IMR-90 (cell line): ENCODE measurements at regions not wholly inside any gene's neighbourhood (a gene's known extent, or its start where the extent isn't known, plus 50 kb on each side); places are given as distances from the start of the nearest gene placed in this dataset.
"Not testable (repeated sequence)": the region's sequence is repeated elsewhere in the genome, so short reads cannot be mapped to it uniquely, and the experiment has no call there.

ENCODE experiments used
- ATAC-seq: fragments of 200-7000 bp; cut with Tn5 transposase; 2 replicates; pipeline ENCODE4 v1.9.1; 2020; ENCODE audit warnings: low read depth, mild to moderate bottlenecking, moderate library complexity
- BruUV-seq: library from RNA; stranded (reverse); fragments of 400-500 nt; replicated peaks from 2 replicates; lab custom pipeline; 2021; lab: Mats Ljungman, UMichigan
- CTCF ChIA-PET: fragments of 300-600 bp; formaldehyde crosslinking; extraction: SDS; loops from one replicate; lab custom pipeline; 2021; ENCODE audit warnings: antibody characterized with exemption; lab: Yijun Ruan, JAX
- POLR2A ChIA-PET: fragments of 300-600 bp; sonication (Branson Sonifier 250); formaldehyde crosslinking; loops from one replicate; lab custom pipeline; 2022; ENCODE audit warnings: antibody characterized with exemption; ENCODE audit not compliant: unreplicated experiment; lab: Charles Lee
- DNase-seq: peaks from one replicate; pipeline ENCODE4 v3.0.0; 2013
- H2AFZ ChIP-seq: replicated peaks from 2 replicates; pipeline ENCODE3; 2013; ENCODE audit warnings: low read length, mild to moderate bottlenecking; ENCODE audit not compliant: poor library complexity
- H2AK5ac ChIP-seq: 2 replicates; pipeline ENCODE4 v1.6.1; 2013; ENCODE audit warnings: low read depth, low read length, inconsistent platforms
- H2AK9ac ChIP-seq: replicated peaks from 2 replicates; pipeline ENCODE3; 2013; ENCODE audit warnings: mild to moderate bottlenecking, low read depth, low read length, moderate library complexity; ENCODE audit not compliant: poor library complexity
- H2BK120ac ChIP-seq: 2 replicates; pipeline ENCODE4 v1.6.1; 2013; ENCODE audit warnings: low read depth, low read length, inconsistent platforms
- H2BK15ac ChIP-seq: 3 replicates; pipeline ENCODE4 v1.6.1; 2013; ENCODE audit warnings: low read depth, low read length, inconsistent platforms
- H2BK20ac ChIP-seq: 2 replicates; pipeline ENCODE4 v1.6.1; 2013; ENCODE audit warnings: low read depth, mild to moderate bottlenecking, inconsistent platforms, low read length, moderate library complexity
- H2BK5ac ChIP-seq: 2 replicates; pipeline ENCODE4 v1.6.1; 2013; ENCODE audit warnings: mild to moderate bottlenecking, low read depth, low read length, inconsistent platforms; ENCODE audit not compliant: poor library complexity, severe bottlenecking
- H3K14ac ChIP-seq: replicated peaks from 2 replicates; pipeline ENCODE4 v1.6.1; 2013; ENCODE audit warnings: low read depth, low read length, inconsistent platforms
- H3K18ac ChIP-seq: 2 replicates; pipeline ENCODE4 v1.6.1; 2013; ENCODE audit warnings: low read depth, low read length, control low read depth
- H3K23ac ChIP-seq: 2 replicates; pipeline ENCODE4 v1.6.1; 2013; ENCODE audit warnings: low read depth, low read length, inconsistent platforms
- H3K27ac ChIP-seq: 2 replicates; pipeline ENCODE4 v1.5.1; 2013; ENCODE audit warnings: mild to moderate bottlenecking, control low read depth, low read length; ENCODE audit not compliant: insufficient read depth
- H3K27me3 ChIP-seq: 2 replicates; pipeline ENCODE4 v1.6.1; 2013; ENCODE audit warnings: low read length; ENCODE audit not compliant: control insufficient read depth, insufficient read depth
- H3K36me3 ChIP-seq: 2 replicates; pipeline ENCODE4 v1.6.1; 2013; ENCODE audit warnings: low read length, mixed read lengths; ENCODE audit not compliant: control insufficient read depth, insufficient read depth
- H3K4ac ChIP-seq: 2 replicates; pipeline ENCODE4 v1.6.1; 2013; ENCODE audit warnings: low read depth, low read length, inconsistent platforms
- H3K4me1 ChIP-seq: 2 replicates; pipeline ENCODE4 v1.6.1; 2013; ENCODE audit warnings: low read length, mixed read lengths; ENCODE audit not compliant: control insufficient read depth, insufficient read depth
- H3K4me2 ChIP-seq: 2 replicates; pipeline ENCODE4 v1.6.1; 2013; ENCODE audit warnings: low read depth, mild to moderate bottlenecking, control low read depth, low read length, moderate library complexity
- H3K4me3 ChIP-seq: 2 replicates; pipeline ENCODE4 v1.5.1; 2013; ENCODE audit warnings: low read depth, mild to moderate bottlenecking, control low read depth, low read length, moderate library complexity; ENCODE audit not compliant: insufficient read depth
- H3K56ac ChIP-seq: 2 replicates; pipeline ENCODE4 v1.6.1; 2013; ENCODE audit warnings: low read length, inconsistent platforms; ENCODE audit not compliant: insufficient read depth; ENCODE audit errors: extremely low read depth
- H3K79me1 ChIP-seq, 2 experiments: 2 replicates each; pipeline ENCODE4 v1.6.1; 2013; ENCODE audit warnings: low read length in 2 of 2, inconsistent platforms in 1 of 2, low read depth in 1 of 2
- H3K9ac ChIP-seq: 2 replicates; pipeline ENCODE4 v1.6.1; 2013; ENCODE audit warnings: low read depth, low read length, control low read depth
- H3K9me1 ChIP-seq: 2 replicates; pipeline ENCODE4 v1.6.1; 2013; ENCODE audit warnings: low read length, inconsistent platforms; ENCODE audit not compliant: insufficient read depth
- H3K9me3 ChIP-seq: 2 replicates; pipeline ENCODE4 v1.6.1; 2013; ENCODE audit warnings: low read length; ENCODE audit not compliant: control insufficient read depth, insufficient read depth
- H4K20me1 ChIP-seq: 2 replicates; pipeline ENCODE4 v1.6.1; 2013; ENCODE audit warnings: low read length, inconsistent platforms; ENCODE audit not compliant: insufficient read depth
- H4K5ac ChIP-seq: 2 replicates; pipeline ENCODE4 v1.6.1; 2013; ENCODE audit warnings: mild to moderate bottlenecking, low read depth, low read length, control low read depth
- H4K8ac ChIP-seq, 2 experiments: 2 replicates each; pipeline ENCODE4 v1.6.1; 2013; ENCODE audit warnings: low read depth in 2 of 2, low read length in 2 of 2, control low read depth in 1 of 2, inconsistent platforms in 1 of 2
- H4K91ac ChIP-seq: 2 replicates; pipeline ENCODE4 v1.6.1; 2013; ENCODE audit warnings: low read depth, low read length, inconsistent platforms; ENCODE audit not compliant: insufficient read depth
- WGBS, 2 experiments: methylation state at CpG; one replicate each; pipeline versions ENCODE4 v1.1.5 to v1.1.7; 2013; ENCODE audit warnings: missing lambda C conversion rate in 2 of 2; ENCODE audit not compliant: insufficient read length in 1 of 2; ENCODE audit errors: extremely low coverage in 2 of 2; 5-methylcytosine and 5-hydroxymethylcytosine counted together
- dilution Hi-C: fragments of 300-500 bp; cut with HindIII; formaldehyde crosslinking; loops from one replicate; pipeline ENCODE4 v1.14.3; 2018; ENCODE audit warnings: low sequenced_read_pairs; ENCODE audit not compliant: unreplicated experiment
- in situ Hi-C: fragments of 300-500 bp; cut with MboI; formaldehyde crosslinking; loops from 3 replicates; pipeline ENCODE4 v1.14.3; 2019; ENCODE audit warnings: low sequenced_read_pairs, inconsistent platforms, mixed read lengths
- intact Hi-C: fragments of 100-400 bp; cut with micrococcal nuclease; formaldehyde crosslinking; loops from 2 replicates; pipeline ENCODE4 v1.10.0; 2022

- H3K14ac ChIP-seq, H2BK15ac ChIP-seq, CTCF ChIA-PET, H4K91ac ChIP-seq, H3K4me2 ChIP-seq, H3K27ac ChIP-seq, H3K18ac ChIP-seq, H3K36me3 ChIP-seq, dilution Hi-C loops, H2AK5ac ChIP-seq, H4K5ac ChIP-seq, H3K9ac ChIP-seq, BruUV-seq, H3K27me3 ChIP-seq, H2BK5ac ChIP-seq, H4K8ac ChIP-seq, H3K56ac ChIP-seq, H3K4me3 ChIP-seq, H3K23ac ChIP-seq, H3K9me1 ChIP-seq, H3K9me3 ChIP-seq, intact Hi-C loops, H4K20me1 ChIP-seq, H2BK20ac ChIP-seq, H2AFZ ChIP-seq, H3K4me1 ChIP-seq, H2BK120ac ChIP-seq, DNase-seq, H3K4ac ChIP-seq, in situ Hi-C loops, POLR2A ChIA-PET, H2AK9ac ChIP-seq, H3K79me1 ChIP-seq: not testable (repeated sequence)
- peak; percentile 70 for ATAC-seq
These were observed 887.7 kb upstream of the CDH18 start for GRCh38 chr5:20875726-20876125.

- dilution Hi-C loops, BruUV-seq, POLR2A ChIA-PET: not testable (repeated sequence)
These were observed 877.9 kb upstream of the CDH18 start for GRCh38 chr5:20865892-20866291.

More at GRCh38 chr5:20865892-20866291, 877.9 kb upstream of the CDH18 start:
- WGBS, 2 experiments: no CpG with 5 or more reads among the region's 3 CpGs
- H2BK5ac ChIP-seq, H3K56ac ChIP-seq, H3K14ac ChIP-seq, H2BK20ac ChIP-seq, H3K79me1 ChIP-seq, H4K20me1 ChIP-seq, H3K27ac ChIP-seq, H3K4me2 ChIP-seq, H3K27me3 ChIP-seq, H3K9me3 ChIP-seq, intact Hi-C loops, H3K9me1 ChIP-seq, H4K5ac ChIP-seq, H4K8ac ChIP-seq, H3K9ac ChIP-seq, H4K91ac ChIP-seq, H2AFZ ChIP-seq, H2AK5ac ChIP-seq, H3K36me3 ChIP-seq, H3K4ac ChIP-seq, H2BK15ac ChIP-seq, CTCF ChIA-PET, H3K4me3 ChIP-seq, H2AK9ac ChIP-seq, H3K4me1 ChIP-seq, H3K18ac ChIP-seq, H2BK120ac ChIP-seq, DNase-seq, in situ Hi-C loops, H3K23ac ChIP-seq, ATAC-seq: not testable (repeated sequence)
